HepG2 (cell line): ENCODE measurements at regions not wholly inside any gene's neighbourhood (a gene's known extent, or its start where the extent isn't known, plus 50 kb on each side); places are given as distances from the start of the nearest gene placed in this dataset.

Experiments
- ATAC-seq: fragments of 200-7000 bp; cut with Tn5 transposase; 3 replicates; pipeline ENCODE4 v1.9.1; 2020; ENCODE audit warnings: mild to moderate bottlenecking, moderate library complexity
- BruUV-seq: library from RNA; stranded (reverse); fragments of 400-500 nt; replicated peaks from 2 replicates; lab custom pipeline; 2021; lab: Mats Ljungman, UMichigan
- CTCF ChIA-PET: fragments of 300-600 bp; formaldehyde crosslinking; extraction: SDS; loops from one replicate; lab custom pipeline; 2021; ENCODE audit warnings: low total read pairs, inconsistent platforms, low intra/inter-chr PET ratio; lab: Yijun Ruan, JAX
- POLR2A ChIA-PET: fragments of 350-600 bp; sonication (Branson Sonifier 250); formaldehyde crosslinking; loops from one replicate; lab custom pipeline; 2020; ENCODE audit warnings: antibody characterized with exemption, inconsistent platforms; lab: Yijun Ruan, JAX
- DNase-seq: peaks from one replicate; pipeline ENCODE4 v3.0.0-alpha.2; 2015; ENCODE audit warnings: low spot score
- FAIRE-seq: peaks from 3 replicates; lab custom pipeline; 2011; peaks lifted over from hg19 to GRCh38; lab: Jason Lieb, UNC
- H2AFZ ChIP-seq: one replicate; pipeline ENCODE4 v1.6.1; 2011; ENCODE audit warnings: low read length, inconsistent platforms
- H3K27ac ChIP-seq: fragments of 300-600 bp; 3 replicates; pipeline ENCODE4 v1.8.0; 2011; ENCODE audit warnings: mixed run types, mild to moderate bottlenecking, mixed read lengths, low read length, inconsistent platforms; ENCODE audit not compliant: insufficient read depth; ENCODE audit errors: extremely low read length
- H3K27me3 ChIP-seq, 2 experiments: fragments of 200-600 bp in 1 of 2; 2 replicates in 1 of 2; 3 replicates in 1 of 2; pipeline versions ENCODE4 v1.6.0 to v1.8.0; 2011; ENCODE audit warnings: low read length in 2 of 2, mild to moderate bottlenecking in 2 of 2, moderate library complexity in 2 of 2, inconsistent platforms in 1 of 2; ENCODE audit not compliant: insufficient read depth in 2 of 2, control insufficient read depth in 1 of 2
- H3K36me3 ChIP-seq, 2 experiments: fragments of 200-600 bp in 1 of 2; replicated peaks in 1 of 2; 2 replicates in 1 of 2; 3 replicates in 1 of 2; pipeline versions ENCODE4 v1.5.1 to v1.8.0; 2011; ENCODE audit warnings: low read length in 2 of 2, inconsistent platforms in 1 of 2; ENCODE audit not compliant: insufficient read depth in 2 of 2, control insufficient read depth in 1 of 2
- H3K4me1 ChIP-seq: 2 replicates; pipeline ENCODE4 v1.5.1; 2012; ENCODE audit warnings: low read length, inconsistent platforms; ENCODE audit not compliant: insufficient read depth
- H3K4me2 ChIP-seq: 2 replicates; pipeline ENCODE4 v1.6.0; 2011; ENCODE audit warnings: low read depth, low read length, inconsistent platforms
- H3K4me3 ChIP-seq, 3 experiments: fragments of 200-600 bp in 1 of 3; sonication (generic), shearing (Covaris generic) in 1 of 3; replicated peaks in 1 of 3; 2 replicates each; pipeline ENCODE4 v1.5.1; 2011 to 2016; ENCODE audit warnings: low read length in 3 of 3, inconsistent platforms in 2 of 3, low read depth in 2 of 3, mild to moderate bottlenecking in 2 of 3, control low read depth in 1 of 3, mixed read lengths in 1 of 3; ENCODE audit not compliant: insufficient read depth in 1 of 3
- H3K79me2 ChIP-seq: one replicate; pipeline ENCODE4 v1.6.1; 2011; ENCODE audit warnings: low read length, inconsistent platforms; ENCODE audit not compliant: insufficient read depth
- H3K9ac ChIP-seq: 2 replicates; pipeline ENCODE4 v1.6.0; 2011; ENCODE audit warnings: mild to moderate bottlenecking, low read depth, low read length, inconsistent platforms; ENCODE audit not compliant: insufficient read depth
- H3K9me3 ChIP-seq: 2 replicates; pipeline ENCODE4 v1.5.1; 2012; ENCODE audit warnings: mild to moderate bottlenecking, low read length
- H4K20me1 ChIP-seq: 2 replicates; pipeline ENCODE4 v1.6.0; 2011; ENCODE audit warnings: inconsistent platforms, mild to moderate bottlenecking, low read length, moderate library complexity; ENCODE audit not compliant: insufficient read depth
- FIP1L1 ChIP-seq: fragments of 200-400 bp; formaldehyde crosslinking; IDR thresholded peaks from 2 replicates; pipeline ENCODE4 v1.6.1; 2018; ENCODE audit warnings: low read depth, mild to moderate bottlenecking, low read length, moderate library complexity, borderline replicate concordance; ENCODE audit not compliant: insufficient read depth
- MAZ ChIP-seq, 2 experiments: sonication (generic) in 1 of 2; formaldehyde crosslinking in 1 of 2; IDR thresholded peaks; 2 replicates each; pipeline versions ENCODE4 v1.5.0 to v1.6.1; 2012 to 2020; ENCODE audit warnings: low read depth in 2 of 2, mild to moderate bottlenecking in 2 of 2, borderline replicate concordance in 1 of 2, improper control_type of control experiment in 1 of 2, low read length in 1 of 2, missing genetic modification reagents in 1 of 2, moderate library complexity in 1 of 2
- MBD4 ChIP-seq: IDR thresholded peaks from 2 replicates; pipeline ENCODE4 v1.6.1; 2012; ENCODE audit warnings: low read length, inconsistent platforms, borderline replicate concordance
- TBL1XR1 ChIP-seq: fragments of 150-350 bp; IDR thresholded peaks from 2 replicates; pipeline ENCODE4 v1.6.1; 2014; ENCODE audit warnings: borderline replicate concordance, low read length; ENCODE audit not compliant: partially characterized antibody
- ZNF629 ChIP-seq: sonication (generic); formaldehyde crosslinking; conservative IDR thresholded peaks from 2 replicates; pipeline ENCODE4 v1.5.0; 2020; ENCODE audit warnings: missing genetic modification reagents
- in situ Hi-C: cut with HindIII; loops from 2 replicates; pipeline ENCODE4 v1.10.0; 2017; ENCODE audit warnings: low pct_unique_long_range_greater_than_20kb; ENCODE audit not compliant: extremely low pct_ligation_motif_present
- intact Hi-C: fragments of 100-400 bp; cut with micrococcal nuclease; formaldehyde crosslinking; loops from one replicate; pipeline ENCODE4 v1.10.0; 2022; ENCODE audit not compliant: unreplicated experiment
- TF ChIP-seq, protein P1 (sequence below): sonication (generic); formaldehyde crosslinking; IDR thresholded peaks from 2 replicates; pipeline ENCODE4 v1.4.0; 2020; ENCODE audit warnings: missing genetic modification reagents, mild to moderate bottlenecking, borderline replicate concordance
- TF ChIP-seq, protein P2 (sequence below): sonication (generic); formaldehyde crosslinking; IDR thresholded peaks from 2 replicates; pipeline ENCODE4 v1.5.0; 2020; ENCODE audit warnings: missing genetic modification reagents

DNA sequence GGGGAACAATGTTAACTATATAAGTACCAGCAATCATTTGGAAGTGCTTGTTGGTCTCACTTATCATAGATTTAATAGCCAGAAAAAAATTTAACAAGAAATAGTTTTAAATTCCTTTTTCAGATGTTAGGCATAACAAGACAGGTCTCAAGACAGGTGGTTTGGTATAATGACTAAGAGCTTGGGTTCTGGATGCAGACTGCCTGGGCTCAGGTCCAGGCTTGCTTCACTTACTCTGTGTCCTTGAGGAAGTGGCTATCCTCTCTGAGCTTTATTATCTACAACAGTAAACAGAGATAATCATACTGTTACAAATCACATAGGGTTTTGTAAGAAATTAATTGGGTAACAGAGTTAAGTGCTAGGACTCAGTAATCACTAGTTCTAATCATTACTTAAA lies 338.0 kb upstream of the FLRT2 start:
- POLR2A ChIA-PET = no interaction called here

More for the DNA sequence above, 338.0 kb upstream of the FLRT2 start:
- ATAC-seq (no peak), FAIRE-seq (no peak), DNase-seq (no peak)
- intact Hi-C loops = loop anchor here (10.0 kb wide), 1 partner anchor 333 kb away; no protein-coding TSS in a partner anchor
- in situ Hi-C loops = no loop called here
- no peak overlapping the region for H3K4me2 ChIP-seq
- BruUV-seq = no TSS peak
- H2AFZ ChIP-seq = no peak overlapping the region
- H3K79me2 ChIP-seq = no peaks in the 10 kb centered on the region
- H3K4me3 ChIP-seq = no peak overlapping the region
- no peaks in the 10 kb centered on the region for H3K4me1 ChIP-seq
- no peaks in the 10 kb centered on the region for H3K36me3 ChIP-seq
- peaks cover 77% of the 10 kb centered on the region for H3K9me3 ChIP-seq
- CTCF ChIA-PET = no interaction called here
- TF ChIP-seq, protein P1, sequence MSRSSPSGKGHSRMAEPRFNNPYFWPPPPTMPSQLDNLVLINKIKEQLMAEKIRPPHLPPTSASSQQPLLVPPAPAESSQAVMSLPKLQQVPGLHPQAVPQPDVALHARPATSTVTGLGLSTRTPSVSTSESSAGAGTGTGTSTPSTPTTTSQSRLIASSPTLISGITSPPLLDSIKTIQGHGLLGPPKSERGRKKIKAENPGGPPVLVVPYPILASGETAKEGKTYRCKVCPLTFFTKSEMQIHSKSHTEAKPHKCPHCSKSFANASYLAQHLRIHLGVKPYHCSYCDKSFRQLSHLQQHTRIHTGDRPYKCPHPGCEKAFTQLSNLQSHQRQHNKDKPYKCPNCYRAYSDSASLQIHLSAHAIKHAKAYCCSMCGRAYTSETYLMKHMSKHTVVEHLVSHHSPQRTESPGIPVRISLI = no peak
- TF ChIP-seq, protein P2, sequence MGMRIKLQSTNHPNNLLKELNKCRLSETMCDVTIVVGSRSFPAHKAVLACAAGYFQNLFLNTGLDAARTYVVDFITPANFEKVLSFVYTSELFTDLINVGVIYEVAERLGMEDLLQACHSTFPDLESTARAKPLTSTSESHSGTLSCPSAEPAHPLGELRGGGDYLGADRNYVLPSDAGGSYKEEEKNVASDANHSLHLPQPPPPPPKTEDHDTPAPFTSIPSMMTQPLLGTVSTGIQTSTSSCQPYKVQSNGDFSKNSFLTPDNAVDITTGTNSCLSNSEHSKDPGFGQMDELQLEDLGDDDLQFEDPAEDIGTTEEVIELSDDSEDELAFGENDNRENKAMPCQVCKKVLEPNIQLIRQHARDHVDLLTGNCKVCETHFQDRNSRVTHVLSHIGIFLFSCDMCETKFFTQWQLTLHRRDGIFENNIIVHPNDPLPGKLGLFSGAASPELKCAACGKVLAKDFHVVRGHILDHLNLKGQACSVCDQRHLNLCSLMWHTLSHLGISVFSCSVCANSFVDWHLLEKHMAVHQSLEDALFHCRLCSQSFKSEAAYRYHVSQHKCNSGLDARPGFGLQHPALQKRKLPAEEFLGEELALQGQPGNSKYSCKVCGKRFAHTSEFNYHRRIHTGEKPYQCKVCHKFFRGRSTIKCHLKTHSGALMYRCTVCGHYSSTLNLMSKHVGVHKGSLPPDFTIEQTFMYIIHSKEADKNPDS (CRISPR knock-in tag) = no peak
- no peak for TF ChIP-seq ZNF629 (CRISPR knock-in tag)
- no peak for TF ChIP-seq MAZ (IDR thresholded peaks at IDR 0.05; ENCODE audit: borderline replicate concordance, low read depth, low read length)
- TF ChIP-seq MAZ (CRISPR knock-in tag; IDR thresholded peaks at IDR 0.05; ENCODE audit: low read depth) = no peak
- TF ChIP-seq MBD4 = no peak
- no peak for TF ChIP-seq TBL1XR1
- TF ChIP-seq FIP1L1 = no peak
- no peak overlapping the region for H3K27ac ChIP-seq
- no peak overlapping the region for H3K9ac ChIP-seq
- no peaks in the 10 kb centered on the region for H4K20me1 ChIP-seq
- no peaks in the 10 kb centered on the region for H3K27me3 ChIP-seq
